WTC11 (cell line): ENCODE measurements at regions not wholly inside any gene's neighbourhood (a gene's known extent, or its start where the extent isn't known, plus 50 kb on each side); places are given as distances from the start of the nearest gene placed in this dataset.

Source experiments
- ATAC-seq: fragments of 200-7000 bp; cut with Tn5 transposase; 2 replicates; pipeline ENCODE4 v1.10.0; 2021; ENCODE audit warnings: mild to moderate bottlenecking, moderate library complexity
- CTCF ChIA-PET: fragments of 300-600 bp; sonication (Branson Sonifier 250); formaldehyde crosslinking; loops from one replicate; lab custom pipeline; 2021; ENCODE audit warnings: antibody characterized with exemption; lab: Charles Lee
- POLR2A ChIA-PET: fragments of 350-600 bp; sonication (Branson Sonifier 250); formaldehyde crosslinking; loops from one replicate; lab custom pipeline; 2021; ENCODE audit warnings: antibody characterized with exemption; lab: Charles Lee
- DNase-seq: peaks from one replicate; pipeline ENCODE4 v3.0.0; 2021; ENCODE audit warnings: low spot score
- H3K27ac Mint-ChIP-seq: 2 replicates; pipeline ENCODE4 v1.8.0; 2021; ENCODE audit warnings: mixed read lengths
- H3K27me3 Mint-ChIP-seq: 2 replicates; pipeline ENCODE4 v1.8.0; 2021; ENCODE audit warnings: low read depth, mild to moderate bottlenecking, moderate library complexity, mixed read lengths
- H3K36me3 Mint-ChIP-seq: 2 replicates; pipeline ENCODE4 v1.8.0; 2021; ENCODE audit warnings: mixed read lengths
- H3K4me1 Mint-ChIP-seq: 2 replicates; pipeline ENCODE4 v1.8.0; 2022; ENCODE audit warnings: mixed read lengths
- H3K4me3 Mint-ChIP-seq: 2 replicates; pipeline ENCODE4 v1.8.0; 2021; ENCODE audit warnings: mild to moderate bottlenecking, moderate library complexity, mixed read lengths
- H3K9me3 Mint-ChIP-seq: 2 replicates; pipeline ENCODE4 v1.8.0; 2021; ENCODE audit warnings: mixed read lengths
- ATF1 ChIP-seq: sonication (generic); formaldehyde crosslinking; IDR thresholded peaks from 2 replicates; pipeline ENCODE4 v1.8.1; 2023; ENCODE audit warnings: mild to moderate bottlenecking, moderate library complexity, missing genetic modification reagents
- EMX1 ChIP-seq: fragments of 250-450 bp; sonication (Bioruptor Pico); IDR thresholded peaks from 2 replicates; pipeline ENCODE4 v1.8.0; 2021; ENCODE audit warnings: mild to moderate bottlenecking
- ETV6 ChIP-seq: sonication (generic); formaldehyde crosslinking; IDR thresholded peaks from 2 replicates; pipeline ENCODE4 v1.8.1; 2022; ENCODE audit warnings: mild to moderate bottlenecking, missing genetic modification reagents
- GRHL2 ChIP-seq: fragments of 250-450 bp; sonication (Bioruptor Pico); IDR thresholded peaks from 2 replicates; pipeline ENCODE4 v1.8.0; 2022; ENCODE audit warnings: mild to moderate bottlenecking, moderate library complexity; ENCODE audit not compliant: insufficient replicate concordance, severe bottlenecking
- GTF2I ChIP-seq: fragments of 250-450 bp; sonication (Bioruptor Pico); conservative IDR thresholded peaks from 2 replicates; pipeline ENCODE4 v1.4.0; 2021; ENCODE audit warnings: mild to moderate bottlenecking
- MLX ChIP-seq: sonication (generic); formaldehyde crosslinking; IDR thresholded peaks from 2 replicates; pipeline ENCODE4 v1.8.1; 2023; ENCODE audit warnings: mild to moderate bottlenecking, missing genetic modification reagents, moderate library complexity
- NFE2L1 ChIP-seq: sonication (generic); formaldehyde crosslinking; IDR thresholded peaks from 2 replicates; pipeline ENCODE4 v1.8.1; 2023; ENCODE audit warnings: missing genetic modification reagents
- NR3C1 ChIP-seq: sonication (generic); formaldehyde crosslinking; conservative IDR thresholded peaks from 2 replicates; pipeline ENCODE4 v1.8.1; 2023; ENCODE audit warnings: low read depth, mild to moderate bottlenecking, missing genetic modification reagents
- PREB ChIP-seq: sonication (generic); formaldehyde crosslinking; IDR thresholded peaks from 2 replicates; pipeline ENCODE4 v1.8.1; 2022; ENCODE audit warnings: mild to moderate bottlenecking, missing genetic modification reagents, moderate library complexity, borderline replicate concordance
- STAT6 ChIP-seq: sonication (generic); formaldehyde crosslinking; conservative IDR thresholded peaks from 2 replicates; pipeline ENCODE4 v1.8.1; 2023; ENCODE audit warnings: mild to moderate bottlenecking, low read depth, missing genetic modification reagents, moderate library complexity
- TEAD1 ChIP-seq: sonication (generic); formaldehyde crosslinking; IDR thresholded peaks from 2 replicates; pipeline ENCODE4 v1.8.0; 2022; ENCODE audit warnings: mild to moderate bottlenecking, missing genetic modification reagents
- TP53 ChIP-seq: sonication (generic); formaldehyde crosslinking; IDR thresholded peaks from 2 replicates; pipeline ENCODE4 v1.8.1; 2023; ENCODE audit warnings: mild to moderate bottlenecking, missing genetic modification reagents
- TF ChIP-seq, protein P1 (sequence below): fragments of 250-450 bp; sonication (Bioruptor Pico); IDR thresholded peaks from 2 replicates; pipeline ENCODE4 v1.9.0; 2021; ENCODE audit warnings: mild to moderate bottlenecking, borderline replicate concordance
- TF ChIP-seq, protein P2 (sequence below): sonication (generic); formaldehyde crosslinking; IDR thresholded peaks from 2 replicates; pipeline ENCODE4 v1.8.0; 2023; ENCODE audit warnings: missing genetic modification reagents
- TF ChIP-seq, protein P3 (sequence below): sonication (generic); formaldehyde crosslinking; IDR thresholded peaks from 2 replicates; pipeline ENCODE4 v1.8.1; 2023; ENCODE audit warnings: mild to moderate bottlenecking, moderate library complexity, missing genetic modification reagents
- TF ChIP-seq, protein P4 (sequence below): fragments of 200-600 bp; IDR thresholded peaks from 2 replicates; pipeline ENCODE4 v1.8.0; 2022; ENCODE audit warnings: antibody characterized with exemption

DNA sequence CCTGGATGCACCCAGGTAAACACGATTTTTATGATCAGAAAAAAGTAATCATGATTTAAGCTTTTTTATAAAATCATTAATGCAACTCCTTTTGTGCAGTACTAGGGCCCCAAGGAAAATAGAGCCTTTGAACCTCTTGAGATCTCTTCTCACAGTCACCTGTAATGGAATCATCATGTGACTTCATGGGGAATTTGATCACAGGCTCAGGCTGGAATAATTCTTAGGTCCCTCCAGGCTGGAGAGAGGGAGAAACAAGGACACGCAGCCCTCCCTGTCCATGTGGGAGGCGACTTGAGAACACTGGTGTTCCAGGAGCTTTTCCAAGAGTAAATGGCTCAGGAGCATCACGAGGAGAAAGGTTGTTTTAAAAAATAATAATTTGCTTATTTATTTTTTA, 156.1 kb downstream of the NUFIP1 start (continued):
- no peak for TF ChIP-seq GTF2I (CRISPR knock-in tag)
- TF ChIP-seq PREB (CRISPR knock-in tag): no peak
- no peak for TF ChIP-seq NFE2L1 (CRISPR knock-in tag)

GRCh38 chr13:44826591-44827350, 162.5 kb downstream of the NUFIP1 start:
- Mint-ChIP-seq H3K36me3 (no peaks in the 10 kb centered on the region), H3K4me3 (no peak overlapping the region), H3K4me1 (peaks cover 11% of the 10 kb centered on the region), H3K9me3 (no peaks in the 10 kb centered on the region), H3K27ac (no peak overlapping the region), H3K27me3 (no peaks in the 10 kb centered on the region; the same call in 1 of the 2 replicates)
- ChIA-PET POLR2A (interaction anchor here (0.6 kb wide), 1 partner anchor 544 kb away, joined by 3 read pairs; no protein-coding TSS in a partner anchor), CTCF (interaction anchor here (1.8 kb wide), 1 partner anchor 8 kb away, joined by 6 read pairs; no protein-coding TSS in a partner anchor)
- no peak for TF ChIP-seq GTF2I (CRISPR knock-in tag)
- no peak for TF ChIP-seq NR3C1
- TF ChIP-seq, protein P1, sequence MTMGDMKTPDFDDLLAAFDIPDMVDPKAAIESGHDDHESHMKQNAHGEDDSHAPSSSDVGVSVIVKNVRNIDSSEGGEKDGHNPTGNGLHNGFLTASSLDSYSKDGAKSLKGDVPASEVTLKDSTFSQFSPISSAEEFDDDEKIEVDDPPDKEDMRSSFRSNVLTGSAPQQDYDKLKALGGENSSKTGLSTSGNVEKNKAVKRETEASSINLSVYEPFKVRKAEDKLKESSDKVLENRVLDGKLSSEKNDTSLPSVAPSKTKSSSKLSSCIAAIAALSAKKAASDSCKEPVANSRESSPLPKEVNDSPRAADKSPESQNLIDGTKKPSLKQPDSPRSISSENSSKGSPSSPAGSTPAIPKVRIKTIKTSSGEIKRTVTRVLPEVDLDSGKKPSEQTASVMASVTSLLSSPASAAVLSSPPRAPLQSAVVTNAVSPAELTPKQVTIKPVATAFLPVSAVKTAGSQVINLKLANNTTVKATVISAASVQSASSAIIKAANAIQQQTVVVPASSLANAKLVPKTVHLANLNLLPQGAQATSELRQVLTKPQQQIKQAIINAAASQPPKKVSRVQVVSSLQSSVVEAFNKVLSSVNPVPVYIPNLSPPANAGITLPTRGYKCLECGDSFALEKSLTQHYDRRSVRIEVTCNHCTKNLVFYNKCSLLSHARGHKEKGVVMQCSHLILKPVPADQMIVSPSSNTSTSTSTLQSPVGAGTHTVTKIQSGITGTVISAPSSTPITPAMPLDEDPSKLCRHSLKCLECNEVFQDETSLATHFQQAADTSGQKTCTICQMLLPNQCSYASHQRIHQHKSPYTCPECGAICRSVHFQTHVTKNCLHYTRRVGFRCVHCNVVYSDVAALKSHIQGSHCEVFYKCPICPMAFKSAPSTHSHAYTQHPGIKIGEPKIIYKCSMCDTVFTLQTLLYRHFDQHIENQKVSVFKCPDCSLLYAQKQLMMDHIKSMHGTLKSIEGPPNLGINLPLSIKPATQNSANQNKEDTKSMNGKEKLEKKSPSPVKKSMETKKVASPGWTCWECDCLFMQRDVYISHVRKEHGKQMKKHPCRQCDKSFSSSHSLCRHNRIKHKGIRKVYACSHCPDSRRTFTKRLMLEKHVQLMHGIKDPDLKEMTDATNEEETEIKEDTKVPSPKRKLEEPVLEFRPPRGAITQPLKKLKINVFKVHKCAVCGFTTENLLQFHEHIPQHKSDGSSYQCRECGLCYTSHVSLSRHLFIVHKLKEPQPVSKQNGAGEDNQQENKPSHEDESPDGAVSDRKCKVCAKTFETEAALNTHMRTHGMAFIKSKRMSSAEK (CRISPR knock-in tag): no peak
- no peak for TF ChIP-seq ATF1 (CRISPR knock-in tag)
- no peak for TF ChIP-seq ETV6
- TF ChIP-seq MLX (CRISPR knock-in tag): no peak
- TF ChIP-seq TP53 (CRISPR knock-in tag): no peak
- TF ChIP-seq GRHL2 (CRISPR knock-in tag): no peak
- TF ChIP-seq STAT6: no peak
- no peak for TF ChIP-seq TEAD1 (CRISPR knock-in tag)
- TF ChIP-seq, protein P2, sequence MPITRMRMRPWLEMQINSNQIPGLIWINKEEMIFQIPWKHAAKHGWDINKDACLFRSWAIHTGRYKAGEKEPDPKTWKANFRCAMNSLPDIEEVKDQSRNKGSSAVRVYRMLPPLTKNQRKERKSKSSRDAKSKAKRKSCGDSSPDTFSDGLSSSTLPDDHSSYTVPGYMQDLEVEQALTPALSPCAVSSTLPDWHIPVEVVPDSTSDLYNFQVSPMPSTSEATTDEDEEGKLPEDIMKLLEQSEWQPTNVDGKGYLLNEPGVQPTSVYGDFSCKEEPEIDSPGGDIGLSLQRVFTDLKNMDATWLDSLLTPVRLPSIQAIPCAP (CRISPR knock-in tag): no peak
- TF ChIP-seq, protein P3, sequence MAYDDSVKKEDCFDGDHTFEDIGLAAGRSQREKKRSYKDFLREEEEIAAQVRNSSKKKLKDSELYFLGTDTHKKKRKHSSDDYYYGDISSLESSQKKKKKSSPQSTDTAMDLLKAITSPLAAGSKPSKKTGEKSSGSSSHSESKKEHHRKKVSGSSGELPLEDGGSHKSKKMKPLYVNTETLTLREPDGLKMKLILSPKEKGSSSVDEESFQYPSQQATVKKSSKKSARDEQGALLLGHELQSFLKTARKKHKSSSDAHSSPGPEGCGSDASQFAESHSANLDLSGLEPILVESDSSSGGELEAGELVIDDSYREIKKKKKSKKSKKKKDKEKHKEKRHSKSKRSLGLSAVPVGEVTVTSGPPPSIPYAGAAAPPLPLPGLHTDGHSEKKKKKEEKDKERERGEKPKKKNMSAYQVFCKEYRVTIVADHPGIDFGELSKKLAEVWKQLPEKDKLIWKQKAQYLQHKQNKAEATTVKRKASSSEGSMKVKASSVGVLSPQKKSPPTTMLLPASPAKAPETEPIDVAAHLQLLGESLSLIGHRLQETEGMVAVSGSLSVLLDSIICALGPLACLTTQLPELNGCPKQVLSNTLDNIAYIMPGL: no peak
- TF ChIP-seq EMX1 (CRISPR knock-in tag): no peak
- TF ChIP-seq, protein P4, sequence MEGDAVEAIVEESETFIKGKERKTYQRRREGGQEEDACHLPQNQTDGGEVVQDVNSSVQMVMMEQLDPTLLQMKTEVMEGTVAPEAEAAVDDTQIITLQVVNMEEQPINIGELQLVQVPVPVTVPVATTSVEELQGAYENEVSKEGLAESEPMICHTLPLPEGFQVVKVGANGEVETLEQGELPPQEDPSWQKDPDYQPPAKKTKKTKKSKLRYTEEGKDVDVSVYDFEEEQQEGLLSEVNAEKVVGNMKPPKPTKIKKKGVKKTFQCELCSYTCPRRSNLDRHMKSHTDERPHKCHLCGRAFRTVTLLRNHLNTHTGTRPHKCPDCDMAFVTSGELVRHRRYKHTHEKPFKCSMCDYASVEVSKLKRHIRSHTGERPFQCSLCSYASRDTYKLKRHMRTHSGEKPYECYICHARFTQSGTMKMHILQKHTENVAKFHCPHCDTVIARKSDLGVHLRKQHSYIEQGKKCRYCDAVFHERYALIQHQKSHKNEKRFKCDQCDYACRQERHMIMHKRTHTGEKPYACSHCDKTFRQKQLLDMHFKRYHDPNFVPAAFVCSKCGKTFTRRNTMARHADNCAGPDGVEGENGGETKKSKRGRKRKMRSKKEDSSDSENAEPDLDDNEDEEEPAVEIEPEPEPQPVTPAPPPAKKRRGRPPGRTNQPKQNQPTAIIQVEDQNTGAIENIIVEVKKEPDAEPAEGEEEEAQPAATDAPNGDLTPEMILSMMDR: no peak
- DNase-seq (no peak), ATAC-seq (no peak)
